ENCODE measurements at regions not wholly inside any gene's neighbourhood (a gene's known extent, or its start where the extent isn't known, plus 50 kb on each side); places are given as distances from the start of the nearest gene placed in this dataset.
"Not testable (repeated sequence)": the region's sequence is repeated elsewhere in the genome, so short reads cannot be mapped to it uniquely, and the experiment has no call there.

GRCh38 chr3:655824-656223 is 437.0 kb upstream of the CNTN6 start:
- no peak for DNase-seq (ENCODE audit: low read depth)

GRCh38 chr3:661356-661755 is 431.5 kb upstream of the CNTN6 start:
- DNase-seq (ENCODE audit: low read depth) = no peak

- DNase-seq (ENCODE audit: low read depth) = no peak
Measured at GRCh38 chr3:674116-674515, 418.7 kb upstream of the CNTN6 start.

GRCh38 chr3:675846-676245 is 417.0 kb upstream of the CNTN6 start:
- no peak for DNase-seq (ENCODE audit: low read depth)

- DNase-seq (ENCODE audit: low read depth) = no peak
Measured at GRCh38 chr3:683770-684169, 409.1 kb upstream of the CNTN6 start.

- DNase-seq (ENCODE audit: low read depth) = no peak
Measured at GRCh38 chr3:690770-691169, 402.1 kb upstream of the CNTN6 start.

GRCh38 chr3:700514-700913 is 392.3 kb upstream of the CNTN6 start:
- DNase-seq (ENCODE audit: low read depth) = no peak

- no peak for DNase-seq (ENCODE audit: low read depth)
Measured at GRCh38 chr3:707041-707440, 385.8 kb upstream of the CNTN6 start.

GRCh38 chr3:713006-713621 is 379.7 kb upstream of the CNTN6 start:
- DNase-seq (ENCODE audit: low read depth) = no peak

GRCh38 chr3:713947-714620 is 378.7 kb upstream of the CNTN6 start:
- no peak for DNase-seq (ENCODE audit: low read depth)

- DNase-seq (ENCODE audit: low read depth) = no peak
Measured at GRCh38 chr3:721086-721485, 371.7 kb upstream of the CNTN6 start.

GRCh38 chr3:732326-732928 is 360.4 kb upstream of the CNTN6 start:
- no peak for DNase-seq (ENCODE audit: low read depth)

GRCh38 chr3:733313-733712 is 359.5 kb upstream of the CNTN6 start:
- DNase-seq (ENCODE audit: low read depth) = no peak

GRCh38 chr3:757711-758110 is 335.1 kb upstream of the CNTN6 start:
- no peak for DNase-seq (ENCODE audit: low read depth)

GRCh38 chr3:759106-759505 is 333.7 kb upstream of the CNTN6 start:
- no peak for DNase-seq (ENCODE audit: low read depth)

GRCh38 chr3:773433-773832 is 319.4 kb upstream of the CNTN6 start:
- not testable (repeated sequence) for DNase-seq (ENCODE audit: low read depth)

- no peak for DNase-seq (ENCODE audit: low read depth)
Measured at GRCh38 chr3:775178-775880, 317.5 kb upstream of the CNTN6 start.

GRCh38 chr3:780505-780904 is 312.3 kb upstream of the CNTN6 start:
- no peak for DNase-seq (ENCODE audit: low read depth)

GRCh38 chr3:791442-791841 is 301.4 kb upstream of the CNTN6 start:
- DNase-seq (ENCODE audit: low read depth) = no peak

GRCh38 chr3:792630-793029 is 300.2 kb upstream of the CNTN6 start:
- DNase-seq (ENCODE audit: low read depth) = no peak

- no peak for DNase-seq (ENCODE audit: low read depth)
Measured at GRCh38 chr3:804211-804610, 288.6 kb upstream of the CNTN6 start.

GRCh38 chr3:805326-805725 is 287.5 kb upstream of the CNTN6 start:
- DNase-seq (ENCODE audit: low read depth) = no peak

GRCh38 chr3:806006-806405 is 286.8 kb upstream of the CNTN6 start:
- DNase-seq (ENCODE audit: low read depth) = no peak
